GM06990 (cell line): ENCODE measurements at regions not wholly inside any gene's neighbourhood (a gene's known extent, or its start where the extent isn't known, plus 50 kb on each side); places are given as distances from the start of the nearest gene placed in this dataset.

Source experiments
- DNase-seq: peaks from one replicate; pipeline ENCODE4 v3.0.0-alpha.2; 2011; ENCODE audit not compliant: insufficient read length; ENCODE audit errors: extremely low read depth
- H3K27me3 ChIP-seq: replicated peaks from 2 replicates; pipeline ENCODE4 v1.6.0; 2011; ENCODE audit warnings: low read length; ENCODE audit not compliant: control insufficient read depth, insufficient read depth
- H3K36me3 ChIP-seq: 2 replicates; pipeline ENCODE4 v1.5.1; 2011; ENCODE audit warnings: low read length; ENCODE audit not compliant: control insufficient read depth, insufficient read depth
- H3K4me3 ChIP-seq: replicated peaks from 2 replicates; pipeline ENCODE4 v1.5.1; 2011; ENCODE audit warnings: low read depth, mild to moderate bottlenecking, control low read depth, low read length
- CTCF ChIP-seq: IDR thresholded peaks from 2 replicates; pipeline ENCODE4 v1.5.1; 2011; ENCODE audit warnings: low read length, control low read depth, mild to moderate bottlenecking, inconsistent platforms; ENCODE audit not compliant: insufficient read depth, poor library complexity, severe bottlenecking

GRCh38 chr16:79996321-79996720 lies 395.8 kb upstream of the MAF start:
- H3K4me3 ChIP-seq: no peak overlapping the region
- H3K27me3 ChIP-seq: peaks cover 2% of the 10 kb centered on the region
- TF ChIP-seq CTCF: no peak
- no peaks in the 10 kb centered on the region for H3K36me3 ChIP-seq
- no peak for DNase-seq

GRCh38 chr16:79995315-79995714 lies 394.8 kb upstream of the MAF start:
- H3K27me3 ChIP-seq: peaks cover 2% of the 10 kb centered on the region
- no peak for TF ChIP-seq CTCF
- DNase-seq: no peak

GRCh38 chr16:79994418-79994817 lies 393.9 kb upstream of the MAF start:
- Histone ChIP-seq H3K27me3 (peaks cover 2% of the 10 kb centered on the region), H3K4me3 (no peak overlapping the region), H3K36me3 (no peaks in the 10 kb centered on the region)
- TF ChIP-seq CTCF: no peak
- no peak for DNase-seq

More at GRCh38 chr16:79995315-79995714, 394.8 kb upstream of the MAF start:
- Histone ChIP-seq H3K36me3 (no peaks in the 10 kb centered on the region), H3K4me3 (no peak overlapping the region)

- no peak for TF ChIP-seq CTCF
- Histone ChIP-seq H3K4me3 (no peak overlapping the region), H3K36me3 (no peaks in the 10 kb centered on the region), H3K27me3 (peaks cover 2% of the 10 kb centered on the region)
- DNase-seq: no peak
Observed at GRCh38 chr16:79993629-79994209, 393.2 kb upstream of the MAF start.

- Histone ChIP-seq H3K27me3 (peaks cover 2% of the 10 kb centered on the region), H3K36me3 (no peaks in the 10 kb centered on the region), H3K4me3 (no peak overlapping the region)
- TF ChIP-seq CTCF: no peak
- no peak for DNase-seq
Observed at GRCh38 chr16:79991969-79992368, 391.4 kb upstream of the MAF start.

- no peak for DNase-seq
- Histone ChIP-seq H3K36me3 (no peaks in the 10 kb centered on the region), H3K27me3 (peaks cover 2% of the 10 kb centered on the region), H3K4me3 (no peak overlapping the region)
- no peak for TF ChIP-seq CTCF
Observed at GRCh38 chr16:79988721-79989220, 388.2 kb upstream of the MAF start.
